ENCODE measurements at regions not wholly inside any gene's neighbourhood (a gene's known extent, or its start where the extent isn't known, plus 50 kb on each side); places are given as distances from the start of the nearest gene placed in this dataset.

GRCh38 chr4:30973993-30974392 lies 253.8 kb downstream of the PCDH7 start:
- Histone ChIP-seq H2BK20ac (ENCODE audit: low read length) (no peak overlapping the region), H3K9ac (replicated peaks in 1 of 4; ENCODE audit: extremely low read depth in 1 of 4, low read depth in 3 of 4, low read length in 3 of 4) (no peak overlapping the region), H3K14ac (ENCODE audit: insufficient read length) (no peak overlapping the region), H3K79me1 (ENCODE audit: low read depth, low read length) (no peaks in the 10 kb centered on the region), H3K36me3 (ENCODE audit: control insufficient read depth in 2 of 4, insufficient read depth in 4 of 4, low read length in 3 of 4) (no peaks in the 10 kb centered on the region), H2BK5ac (ENCODE audit: low read depth, low read length) (no peak overlapping the region), H3K9me3 (ENCODE audit: insufficient read depth in 2 of 2, low read depth in 1 of 2, low read length in 1 of 2) (no peaks in the 10 kb centered on the region), H2AFZ (ENCODE audit: low read length) (no peak overlapping the region), H3K4me3 (ENCODE audit: extremely low read depth in 1 of 4, insufficient read depth in 2 of 4, low read depth in 3 of 4, low read length in 4 of 4) (no peak overlapping the region), H3K23me2 (ENCODE audit: low read depth, low read length) (no peaks in the 10 kb centered on the region), H2BK12ac (ENCODE audit: low read depth, low read length) (no peak overlapping the region), H3K27ac (ENCODE audit: low read depth, low read length) (no peak overlapping the region), H3K23ac (ENCODE audit: insufficient read length) (no peak overlapping the region), H2BK15ac (ENCODE audit: low read length) (no peak overlapping the region), H2AK5ac (ENCODE audit: low read depth, low read length) (no peak overlapping the region), H4K8ac (ENCODE audit: extremely low read depth, insufficient read depth, low read length) (no peak overlapping the region), H3K4ac (replicated peaks; ENCODE audit: insufficient read length, low read depth, low read length) (no peak overlapping the region), H3K56ac (replicated peaks; ENCODE audit: insufficient read length, low read depth, low read length) (no peak overlapping the region), H3K18ac (ENCODE audit: extremely low read depth, low read length) (no peak overlapping the region), H3K4me1 (replicated peaks in 1 of 4; ENCODE audit: control insufficient read depth in 3 of 4, insufficient read depth in 4 of 4, low read length in 3 of 4) (no peaks in the 10 kb centered on the region), H2BK120ac (replicated peaks; ENCODE audit: low read depth, low read length) (no peak overlapping the region), H4K91ac (replicated peaks; ENCODE audit: insufficient read length, low read length) (no peak overlapping the region), H3K79me2 (ENCODE audit: control insufficient read depth in 1 of 2, insufficient read depth in 2 of 2, low read length in 2 of 2) (no peaks in the 10 kb centered on the region), H4K5ac (ENCODE audit: insufficient read length, low read depth, low read length) (no peak overlapping the region), H4K20me1 (replicated peaks in 1 of 2; ENCODE audit: control insufficient read depth in 1 of 2, insufficient read depth in 2 of 2, low read length in 2 of 2) (no peaks in the 10 kb centered on the region), H3K27me3 (replicated peaks in 1 of 4; ENCODE audit: control insufficient read depth in 3 of 4, extremely low read depth in 1 of 4, insufficient read depth in 3 of 4, low read length in 3 of 4) (no peaks in the 10 kb centered on the region), H3K4me2 (ENCODE audit: insufficient read depth in 1 of 2, low read depth in 2 of 2, low read length in 2 of 2) (no peak overlapping the region)
- DNase-seq (ENCODE audit: low read depth in 1 of 2, low spot score in 2 of 2) = no peak
- TF ChIP-seq MAX (IDR thresholded peaks at IDR 0.05) (no peak), FOSL1 (IDR thresholded peaks at IDR 0.05; ENCODE audit: insufficient read depth, low read depth, low read length) (no peak), TCF12 (IDR thresholded peaks at IDR 0.05; ENCODE audit: low read depth, low read length) (no peak), YY1 (IDR thresholded peaks at IDR 0.05; ENCODE audit: low read depth, low read length) (no peak), ASH2L (IDR thresholded peaks at IDR 0.05; ENCODE audit: low read length) (no peak), RAD21 (IDR thresholded peaks at IDR 0.05 in 1 of 2, conservative IDR thresholded peaks at IDR 0.05 in 1 of 2; ENCODE audit: low read depth in 2 of 2, low read length in 2 of 2) (no peak), SIX5 (IDR thresholded peaks at IDR 0.05; ENCODE audit: low read depth, low read length) (no peak)
- no peak for FAIRE-seq
- CTCF ChIA-PET (ENCODE audit: partially characterized antibody) = no interaction called here
- POLR2A ChIA-PET (ENCODE audit: partially characterized antibody) = no interaction called here
